OCI-LY1 (cell line): ENCODE measurements at regions not wholly inside any gene's neighbourhood (a gene's known extent, or its start where the extent isn't known, plus 50 kb on each side); places are given as distances from the start of the nearest gene placed in this dataset.

Experiments
- CTCF ChIP-seq: fragments of 200-600 bp; sonication (generic), shearing (Covaris generic); IDR thresholded peaks from 2 replicates; pipeline ENCODE4 v1.5.1; 2017; ENCODE audit warnings: mild to moderate bottlenecking, antibody characterized with exemption, low read length, moderate library complexity, mixed read lengths
- EZH2 ChIP-seq: fragments of 200-600 bp; sonication (generic), shearing (Covaris generic); IDR thresholded peaks from 2 replicates; pipeline ENCODE4 v1.8.0; 2017; ENCODE audit warnings: borderline replicate concordance, mixed run types, mild to moderate bottlenecking, antibody characterized with exemption, low read length, moderate library complexity, mixed read lengths

DNA sequence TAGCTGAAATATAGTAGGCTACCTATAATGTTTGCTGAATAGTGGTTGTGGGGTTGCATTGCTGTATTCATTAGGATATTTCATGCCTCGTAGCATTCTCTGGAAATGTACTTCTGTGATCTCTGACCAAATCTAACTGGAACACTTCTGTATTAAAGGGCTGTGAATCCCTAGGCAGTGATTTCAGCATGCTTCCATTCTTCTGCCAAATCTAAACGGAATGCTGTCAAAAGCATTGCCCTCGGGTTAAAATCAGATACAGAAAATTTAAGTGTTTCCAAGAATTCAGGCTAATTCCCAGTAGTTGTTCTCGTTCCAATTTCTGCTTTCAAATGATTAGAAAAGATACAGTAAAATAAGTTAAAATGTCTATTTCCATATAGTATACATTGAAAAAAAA, 1847.5 kb upstream of the IGFBP7 start:
- TF ChIP-seq CTCF (no peak), EZH2 (no peak)
